ENCODE measurements at regions not wholly inside any gene's neighbourhood (a gene's known extent, or its start where the extent isn't known, plus 50 kb on each side); places are given as distances from the start of the nearest gene placed in this dataset.

DNA sequence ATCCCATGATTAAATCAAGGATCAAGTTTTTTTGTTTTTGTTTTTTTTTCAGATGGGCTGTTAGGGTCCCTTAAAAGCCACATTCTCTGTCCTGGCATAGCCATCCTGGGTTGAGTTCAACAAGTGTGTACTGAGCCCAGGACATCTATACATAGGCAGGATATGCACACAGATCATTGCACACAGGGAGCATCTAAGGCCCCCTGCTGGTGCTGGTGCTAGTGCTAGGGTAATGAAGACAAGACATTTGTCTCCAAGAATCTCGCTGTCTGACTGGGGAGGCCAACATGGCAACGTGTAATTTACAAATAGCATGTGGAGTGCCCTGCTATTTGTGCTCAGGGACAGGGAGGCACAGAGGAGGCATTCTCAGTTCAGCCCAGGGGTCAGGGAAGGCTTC lies 124.5 kb downstream of the VAPA start:
- intact Hi-C loops (cut with DNase I) = no loop called here
- no peak for DNase-seq
- WGBS, 2 donors = 82 to 86% methylated on average over 2 of the region's 2 CpGs
- peaks cover 0 to 7% of the 10 kb centered on the region in 2 donors for H3K4me1 ChIP-seq
- H3K9me3 ChIP-seq = no peaks in the 10 kb centered on the region
- TF ChIP-seq, protein P1, sequence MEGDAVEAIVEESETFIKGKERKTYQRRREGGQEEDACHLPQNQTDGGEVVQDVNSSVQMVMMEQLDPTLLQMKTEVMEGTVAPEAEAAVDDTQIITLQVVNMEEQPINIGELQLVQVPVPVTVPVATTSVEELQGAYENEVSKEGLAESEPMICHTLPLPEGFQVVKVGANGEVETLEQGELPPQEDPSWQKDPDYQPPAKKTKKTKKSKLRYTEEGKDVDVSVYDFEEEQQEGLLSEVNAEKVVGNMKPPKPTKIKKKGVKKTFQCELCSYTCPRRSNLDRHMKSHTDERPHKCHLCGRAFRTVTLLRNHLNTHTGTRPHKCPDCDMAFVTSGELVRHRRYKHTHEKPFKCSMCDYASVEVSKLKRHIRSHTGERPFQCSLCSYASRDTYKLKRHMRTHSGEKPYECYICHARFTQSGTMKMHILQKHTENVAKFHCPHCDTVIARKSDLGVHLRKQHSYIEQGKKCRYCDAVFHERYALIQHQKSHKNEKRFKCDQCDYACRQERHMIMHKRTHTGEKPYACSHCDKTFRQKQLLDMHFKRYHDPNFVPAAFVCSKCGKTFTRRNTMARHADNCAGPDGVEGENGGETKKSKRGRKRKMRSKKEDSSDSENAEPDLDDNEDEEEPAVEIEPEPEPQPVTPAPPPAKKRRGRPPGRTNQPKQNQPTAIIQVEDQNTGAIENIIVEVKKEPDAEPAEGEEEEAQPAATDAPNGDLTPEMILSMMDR (IDR thresholded peaks at IDR 0.05) = no peak
- TF ChIP-seq POLR2A (IDR thresholded peaks at IDR 0.05) = no peak
- no peak overlapping the region for H3K27ac ChIP-seq
- no peaks in the 10 kb centered on the region for H3K36me3 ChIP-seq
- H3K4me3 ChIP-seq (replicated peaks in 1 of 3) = no peak overlapping the region
- H3K27me3 ChIP-seq = no peaks in the 10 kb centered on the region

DNA sequence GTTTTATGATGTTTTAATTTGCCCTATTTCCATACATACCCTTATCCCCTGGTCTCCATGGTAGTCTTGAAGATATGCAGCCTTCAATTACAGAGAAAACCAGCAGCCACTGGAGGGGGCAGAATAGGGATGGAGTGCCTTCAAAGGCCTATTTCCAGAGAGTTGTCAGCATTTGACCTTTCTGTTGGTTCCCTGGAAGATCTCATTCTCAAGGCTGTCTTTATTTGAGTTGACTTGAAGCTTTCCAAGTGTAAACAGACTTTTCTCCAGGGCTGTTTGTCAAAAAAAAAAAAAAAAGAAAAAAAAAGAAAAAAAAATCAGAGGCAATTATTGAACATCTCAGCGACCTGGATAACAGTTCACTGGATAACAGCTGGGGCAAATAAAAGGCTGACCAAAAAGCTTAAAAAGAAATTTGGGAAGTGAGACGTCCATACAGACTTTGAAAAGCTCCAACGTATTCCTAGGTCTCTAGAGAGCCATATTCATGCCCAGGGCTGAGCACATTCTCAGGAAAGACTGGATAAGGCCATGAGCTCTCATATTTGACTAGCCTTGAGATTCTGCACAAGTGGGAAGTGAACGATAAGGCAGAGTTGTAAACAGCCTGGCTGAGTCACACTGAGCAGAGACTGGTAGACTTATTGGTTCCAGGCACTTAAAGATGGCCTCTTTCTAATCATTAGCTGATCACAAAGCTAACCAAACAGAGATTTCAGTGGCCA lies 126.6 kb downstream of the VAPA start:
- no peak for TF ChIP-seq POLR2A (IDR thresholded peaks at IDR 0.05)
- TF ChIP-seq, protein P1 (IDR thresholded peaks at IDR 0.05) = no peak
- Histone ChIP-seq H3K27me3 (no peaks in the 10 kb centered on the region), H3K27ac (peak overlapping the region in 1 of 3 donors; percentile 31), H3K4me1 (peaks cover 0 to 2% of the 10 kb centered on the region in 2 donors), H3K36me3 (no peaks in the 10 kb centered on the region), H3K4me3 (replicated peaks in 1 of 3) (no peak overlapping the region), H3K9me3 (no peaks in the 10 kb centered on the region)
- 57 to 67% methylated on average over 4 of the region's 4 CpGs for WGBS, 2 donors
- intact Hi-C loops (cut with DNase I) = no loop called here
- DNase-seq = no peak

DNA sequence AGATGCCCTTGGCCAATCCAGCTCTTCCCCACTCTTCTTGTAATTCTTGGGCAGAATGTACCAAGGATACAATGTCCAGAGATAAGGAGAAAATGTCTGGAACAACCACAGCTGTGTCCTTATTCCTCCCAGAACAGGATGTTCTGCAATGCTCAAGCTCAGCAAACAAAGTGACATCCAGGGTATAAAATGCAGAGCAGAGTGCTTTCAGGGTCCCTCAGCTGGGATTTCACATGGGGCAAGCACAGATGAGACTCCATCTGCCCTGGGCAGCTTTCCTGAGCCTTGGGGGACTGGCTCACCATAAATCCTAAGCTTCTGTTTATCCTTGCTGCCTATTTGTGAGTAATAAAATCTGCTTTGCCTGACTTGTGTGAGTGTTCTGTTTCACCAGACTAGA lies 127.4 kb downstream of the VAPA start:
- Histone ChIP-seq H3K27ac (peak overlapping the region in 2 of 3 donors; percentile 31 to 32), H3K4me1 (no peaks in the 10 kb centered on the region), H3K27me3 (no peaks in the 10 kb centered on the region), H3K36me3 (no peaks in the 10 kb centered on the region), H3K9me3 (no peaks in the 10 kb centered on the region), H3K4me3 (replicated peaks in 1 of 3) (no peak overlapping the region)
- peak; percentile 9 to 15 for DNase-seq
- no peak for TF ChIP-seq POLR2A (IDR thresholded peaks at IDR 0.05)
- TF ChIP-seq, protein P1 (IDR thresholded peaks at IDR 0.05) = no peak
- intact Hi-C loops (cut with DNase I) = no loop called here

DNA sequence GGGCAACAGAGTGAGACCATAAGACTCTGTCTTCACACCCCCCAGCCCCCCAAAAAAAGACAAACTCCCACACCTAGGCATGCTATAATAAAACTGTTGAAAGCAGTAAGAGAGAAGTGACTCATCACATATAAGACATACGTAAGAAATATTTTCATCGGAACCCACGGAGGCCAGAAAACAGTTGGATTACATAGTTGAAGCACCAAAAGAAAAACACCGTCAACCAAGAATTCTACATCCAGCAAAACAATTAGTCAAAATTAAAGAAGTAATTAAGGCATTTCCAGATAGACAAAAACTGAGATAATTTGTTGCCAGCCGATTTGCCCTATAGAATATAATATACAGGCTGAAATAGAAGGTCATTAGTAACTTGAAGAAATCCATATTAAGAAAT lies 128.7 kb downstream of the VAPA start:
- TF ChIP-seq POLR2A (IDR thresholded peaks at IDR 0.05) = no peak
- TF ChIP-seq, protein P1 (IDR thresholded peaks at IDR 0.05) = no peak
- no peaks in the 10 kb centered on the region for H3K4me1 ChIP-seq
- whole genome bisulfite sequencing, 2 donors = 92 to 95% methylated on average over 5 of the region's 5 CpGs

DNA sequence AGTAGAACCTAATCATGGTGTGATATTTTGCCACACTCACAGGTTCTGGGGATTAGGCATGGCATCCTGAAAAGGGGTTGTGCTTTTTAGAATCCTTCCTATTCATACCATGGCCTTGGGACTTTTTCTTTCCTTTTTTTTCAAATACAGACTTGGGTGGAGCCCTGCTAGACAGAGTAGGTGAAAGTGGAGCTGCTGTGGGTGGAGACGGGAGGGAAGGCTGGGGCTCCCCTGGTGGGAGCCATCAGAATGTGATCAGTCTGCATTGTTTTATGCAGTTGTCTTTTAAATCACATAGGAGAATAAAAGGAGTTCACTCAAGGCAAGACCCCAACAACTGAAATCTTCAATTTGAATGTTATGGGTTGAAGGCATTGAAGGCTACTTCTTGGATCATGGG lies 130.2 kb downstream of the VAPA start:
- H3K4me1 ChIP-seq = no peaks in the 10 kb centered on the region
- no peaks in the 10 kb centered on the region for H3K9me3 ChIP-seq
- 94 to 96% methylated on average over 1 of the region's 1 CpG for WGBS, 2 donors
- intact Hi-C loops (cut with DNase I) = no loop called here
- DNase-seq = no peak
- no peaks in the 10 kb centered on the region for H3K27me3 ChIP-seq
- H3K36me3 ChIP-seq = no peaks in the 10 kb centered on the region
- no peak for TF ChIP-seq POLR2A (IDR thresholded peaks at IDR 0.05)
- TF ChIP-seq, protein P1 (IDR thresholded peaks at IDR 0.05) = no peak
- no peak overlapping the region for H3K4me3 ChIP-seq (replicated peaks in 1 of 3)
- H3K27ac ChIP-seq = no peak overlapping the region

More for the DNA sequence above, 128.7 kb downstream of the VAPA start:
- Histone ChIP-seq H3K9me3 (no peaks in the 10 kb centered on the region), H3K36me3 (no peaks in the 10 kb centered on the region), H3K27me3 (no peaks in the 10 kb centered on the region), H3K4me3 (replicated peaks in 1 of 3) (no peak overlapping the region), H3K27ac (no peak overlapping the region)
- intact Hi-C loops (cut with DNase I) = no loop called here
- DNase-seq = no peak
